Mesothelial cell of epicardium (in vitro differentiated cells): ENCODE measurements at regions not wholly inside any gene's neighbourhood (a gene's known extent, or its start where the extent isn't known, plus 50 kb on each side); places are given as distances from the start of the nearest gene placed in this dataset.

Experiments used
- DNase-seq, 2 experiments: peaks; one replicate each; pipeline ENCODE4 v3.0.0; 2021; ENCODE audit warnings: low spot score in 2 of 2; ENCODE audit not compliant: unreplicated experiment in 2 of 2
- H3K27ac Mint-ChIP-seq: 2 replicates; pipeline ENCODE4 v1.8.0; 2021; ENCODE audit warnings: mixed read lengths
- H3K27me3 Mint-ChIP-seq: 2 replicates; pipeline ENCODE4 v1.8.0; 2021; ENCODE audit warnings: low read depth, mixed read lengths
- H3K36me3 Mint-ChIP-seq: 2 replicates; pipeline ENCODE4 v1.8.0; 2021; ENCODE audit warnings: mixed read lengths
- H3K4me1 Mint-ChIP-seq: 2 replicates; pipeline ENCODE4 v1.8.0; 2021; ENCODE audit warnings: mixed read lengths
- H3K4me3 Mint-ChIP-seq: 2 replicates; pipeline ENCODE4 v1.8.0; 2021; ENCODE audit warnings: mild to moderate bottlenecking, moderate library complexity, mixed read lengths
- H3K9me3 Mint-ChIP-seq: 2 replicates; pipeline ENCODE4 v1.8.0; 2021; ENCODE audit warnings: mixed read lengths
- TF ChIP-seq, protein P1 (sequence below): fragments of 200-600 bp; sonication (generic); IDR thresholded peaks from one replicate; pipeline ENCODE4 v1.5.0; 2021; ENCODE audit warnings: antibody characterized with exemption; ENCODE audit not compliant: unreplicated experiment

- TF ChIP-seq, protein P1, sequence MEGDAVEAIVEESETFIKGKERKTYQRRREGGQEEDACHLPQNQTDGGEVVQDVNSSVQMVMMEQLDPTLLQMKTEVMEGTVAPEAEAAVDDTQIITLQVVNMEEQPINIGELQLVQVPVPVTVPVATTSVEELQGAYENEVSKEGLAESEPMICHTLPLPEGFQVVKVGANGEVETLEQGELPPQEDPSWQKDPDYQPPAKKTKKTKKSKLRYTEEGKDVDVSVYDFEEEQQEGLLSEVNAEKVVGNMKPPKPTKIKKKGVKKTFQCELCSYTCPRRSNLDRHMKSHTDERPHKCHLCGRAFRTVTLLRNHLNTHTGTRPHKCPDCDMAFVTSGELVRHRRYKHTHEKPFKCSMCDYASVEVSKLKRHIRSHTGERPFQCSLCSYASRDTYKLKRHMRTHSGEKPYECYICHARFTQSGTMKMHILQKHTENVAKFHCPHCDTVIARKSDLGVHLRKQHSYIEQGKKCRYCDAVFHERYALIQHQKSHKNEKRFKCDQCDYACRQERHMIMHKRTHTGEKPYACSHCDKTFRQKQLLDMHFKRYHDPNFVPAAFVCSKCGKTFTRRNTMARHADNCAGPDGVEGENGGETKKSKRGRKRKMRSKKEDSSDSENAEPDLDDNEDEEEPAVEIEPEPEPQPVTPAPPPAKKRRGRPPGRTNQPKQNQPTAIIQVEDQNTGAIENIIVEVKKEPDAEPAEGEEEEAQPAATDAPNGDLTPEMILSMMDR, result no peak
- no peak for DNase-seq
- Mint-ChIP-seq H3K36me3 (no peaks in the 10 kb centered on the region), H3K27ac (no peak overlapping the region), H3K9me3 (no peaks in the 10 kb centered on the region), H3K27me3 (peaks cover 73% of the 10 kb centered on the region), H3K4me3 (no peak overlapping the region), H3K4me1 (no peaks in the 10 kb centered on the region)
Measured at GRCh38 chr14:29217813-29218450, 451.3 kb downstream of the FOXG1 start.

DNA sequence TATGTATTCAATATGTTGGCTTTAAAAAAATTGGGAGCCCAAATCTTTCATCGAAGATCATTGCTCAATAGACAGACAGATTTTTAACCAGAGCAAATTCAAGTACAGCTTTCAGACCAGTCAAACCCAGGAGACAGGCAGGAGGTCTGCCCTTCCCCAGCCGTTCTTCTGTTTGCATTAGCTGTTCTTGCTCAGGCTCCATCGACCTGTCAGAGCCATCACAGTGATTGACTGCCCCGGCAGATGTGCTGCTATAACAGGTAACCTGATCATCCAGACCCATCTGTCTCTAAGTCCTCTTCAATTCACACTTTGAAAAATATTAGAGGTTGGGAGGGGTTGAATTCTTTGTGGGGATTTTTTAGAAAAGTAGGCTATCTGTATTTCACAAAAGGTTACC is 453.5 kb downstream of the FOXG1 start:
- H3K4me3 Mint-ChIP-seq, result no peak overlapping the region
- TF ChIP-seq, protein P1, result no peak

DNA sequence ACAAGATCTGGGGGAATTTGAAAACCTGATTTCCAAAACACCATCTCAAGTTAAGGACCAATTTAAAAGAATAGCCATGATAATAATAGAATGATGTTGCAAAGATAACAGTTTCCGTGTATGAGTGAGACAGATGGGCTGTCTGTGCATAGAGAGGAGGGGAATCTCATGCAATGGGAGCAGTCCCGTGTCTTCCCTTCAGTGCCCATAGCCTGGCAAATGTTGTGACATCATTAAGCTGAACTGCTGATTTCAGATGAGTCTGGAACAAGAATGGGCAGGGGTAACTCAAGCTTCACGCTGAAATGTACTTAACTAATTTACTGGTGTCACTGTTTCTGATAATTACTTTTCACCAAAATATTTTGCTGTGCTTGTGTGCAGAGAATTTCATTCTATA is 454.0 kb downstream of the FOXG1 start:
- no peaks in the 10 kb centered on the region for H3K9me3 Mint-ChIP-seq
- H3K27ac Mint-ChIP-seq, result no peak overlapping the region
- no peaks in the 10 kb centered on the region for H3K4me1 Mint-ChIP-seq
- DNase-seq, result no peak
- H3K27me3 Mint-ChIP-seq, result peaks cover 85% of the 10 kb centered on the region
- TF ChIP-seq, protein P1, result no peak
- H3K36me3 Mint-ChIP-seq, result no peaks in the 10 kb centered on the region
- no peak overlapping the region for H3K4me3 Mint-ChIP-seq

More for the DNA sequence above, 453.5 kb downstream of the FOXG1 start:
- Mint-ChIP-seq H3K9me3 (no peaks in the 10 kb centered on the region), H3K27me3 (peaks cover 85% of the 10 kb centered on the region), H3K36me3 (no peaks in the 10 kb centered on the region), H3K4me1 (no peaks in the 10 kb centered on the region), H3K27ac (no peak overlapping the region)
- DNase-seq, result no peak

- TF ChIP-seq, protein P1, result no peak
- no peak overlapping the region for H3K4me3 Mint-ChIP-seq
Measured at GRCh38 chr14:29222006-29222405, 455.4 kb downstream of the FOXG1 start.

GRCh38 chr14:29222671-29223268 is 456.2 kb downstream of the FOXG1 start:
- TF ChIP-seq, protein P1, result no peak
- H3K27me3 Mint-ChIP-seq, result peaks cover 76% of the 10 kb centered on the region
- no peaks in the 10 kb centered on the region for H3K36me3 Mint-ChIP-seq
- H3K9me3 Mint-ChIP-seq, result no peaks in the 10 kb centered on the region
- DNase-seq, result no peak
- no peak overlapping the region for H3K27ac Mint-ChIP-seq
- no peak overlapping the region for H3K4me3 Mint-ChIP-seq
- no peaks in the 10 kb centered on the region for H3K4me1 Mint-ChIP-seq

More at GRCh38 chr14:29222006-29222405, 455.4 kb downstream of the FOXG1 start:
- no peak overlapping the region for H3K27ac Mint-ChIP-seq
- no peak for DNase-seq
- no peaks in the 10 kb centered on the region for H3K4me1 Mint-ChIP-seq
- H3K36me3 Mint-ChIP-seq, result no peaks in the 10 kb centered on the region
- H3K27me3 Mint-ChIP-seq, result peaks cover 80% of the 10 kb centered on the region
- H3K9me3 Mint-ChIP-seq, result no peaks in the 10 kb centered on the region
